Stimulated activated CD4-positive, alpha-beta T cell treated with anti-CD3 and anti-CD28 coated beads, TNF-alpha, amount 100 ng/mL, for 1 hour (primary cell): ENCODE measurements at regions not wholly inside any gene's neighbourhood (a gene's known extent, or its start where the extent isn't known, plus 50 kb on each side); places are given as distances from the start of the nearest gene placed in this dataset.
"Not testable (repeated sequence)": the region's sequence is repeated elsewhere in the genome, so short reads cannot be mapped to it uniquely, and the experiment has no call there.

Experiments used
- DNase-seq, 3 donors: peaks; one replicate each; pipeline ENCODE4 v3.0.0-alpha.2; 2020; ENCODE audit warnings: low read depth in 3 of 3, low spot score in 1 of 3

DNA sequence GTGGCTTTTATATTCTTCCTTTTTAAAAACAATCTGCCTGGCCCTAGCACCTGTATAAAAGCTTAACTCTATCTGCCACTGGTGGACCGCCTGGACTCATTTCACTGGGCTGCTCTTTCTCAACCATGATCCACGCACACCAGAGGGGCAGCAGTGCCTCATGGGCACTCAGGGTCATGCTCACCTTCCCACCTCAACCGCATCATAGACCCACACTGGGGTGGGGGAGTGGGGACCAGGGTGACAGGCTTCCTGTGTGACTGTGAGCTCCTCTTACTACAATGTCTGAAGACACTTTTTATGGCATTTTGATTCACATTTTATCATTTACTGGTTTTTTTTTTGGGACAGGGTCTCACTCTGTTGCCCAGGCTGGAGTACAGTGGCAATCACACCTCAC is 4038.8 kb upstream of the TPTE start:
- DNase-seq, result not testable (repeated sequence)

GRCh38 chr21:6483645-6484044 is 4037.7 kb upstream of the TPTE start:
- DNase-seq, result not testable (repeated sequence)

GRCh38 chr21:6486821-6487220 is 4034.6 kb upstream of the TPTE start:
- not testable (repeated sequence) for DNase-seq

- DNase-seq, result not testable (repeated sequence)
Measured at GRCh38 chr21:6492691-6493090, 4028.7 kb upstream of the TPTE start.

DNA sequence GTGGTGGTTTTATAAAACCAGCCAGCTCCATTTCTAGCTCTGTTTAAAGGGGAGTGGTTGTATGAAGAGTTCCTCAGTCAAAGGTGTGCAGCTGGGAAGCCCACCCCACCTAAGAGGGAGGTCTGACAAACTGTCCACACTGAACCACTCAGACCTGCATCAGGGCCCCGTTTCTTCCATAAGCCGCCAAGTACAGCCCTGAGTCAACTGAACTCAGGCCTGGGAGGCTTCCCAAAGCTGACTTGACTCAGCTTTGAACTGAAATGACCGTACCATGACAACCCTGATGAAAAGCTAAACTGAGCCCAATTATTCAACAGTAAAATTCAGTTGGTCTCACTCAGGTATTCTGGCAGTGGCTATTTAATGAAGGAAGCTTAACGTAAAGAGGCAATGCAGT is 4027.4 kb upstream of the TPTE start:
- not testable (repeated sequence) for DNase-seq

GRCh38 chr21:6496356-6496755 is 4025.0 kb upstream of the TPTE start:
- DNase-seq, result not testable (repeated sequence)

GRCh38 chr21:6498716-6499115 is 4022.7 kb upstream of the TPTE start:
- DNase-seq, result not testable (repeated sequence)

GRCh38 chr21:6499128-6499826 is 4022.1 kb upstream of the TPTE start:
- peak in 2 of 3 donors; percentile 3 to 60 for DNase-seq

DNA sequence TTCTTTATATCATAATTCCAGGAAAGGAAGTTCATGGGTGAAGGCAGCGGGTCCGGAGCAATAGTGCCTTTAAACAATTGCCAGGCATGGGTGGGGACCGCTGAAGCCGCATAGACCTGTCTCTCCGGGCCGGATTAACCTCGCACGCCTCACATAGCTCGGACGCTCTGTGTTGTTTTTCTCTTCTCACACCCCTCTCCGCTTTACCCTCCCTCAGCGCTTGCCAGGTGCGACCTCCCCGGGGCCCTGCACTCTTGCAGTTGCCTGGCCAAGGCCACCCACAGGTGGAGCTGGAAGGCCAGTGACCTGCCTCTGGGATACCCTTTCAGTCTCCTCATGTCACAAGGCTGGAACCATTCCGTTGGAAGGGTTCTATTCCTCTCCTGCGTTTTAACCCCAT is 4021.5 kb upstream of the TPTE start:
- not testable (repeated sequence) for DNase-seq

- not testable (repeated sequence) for DNase-seq
Measured at GRCh38 chr21:6500681-6501080, 4020.7 kb upstream of the TPTE start.

DNA sequence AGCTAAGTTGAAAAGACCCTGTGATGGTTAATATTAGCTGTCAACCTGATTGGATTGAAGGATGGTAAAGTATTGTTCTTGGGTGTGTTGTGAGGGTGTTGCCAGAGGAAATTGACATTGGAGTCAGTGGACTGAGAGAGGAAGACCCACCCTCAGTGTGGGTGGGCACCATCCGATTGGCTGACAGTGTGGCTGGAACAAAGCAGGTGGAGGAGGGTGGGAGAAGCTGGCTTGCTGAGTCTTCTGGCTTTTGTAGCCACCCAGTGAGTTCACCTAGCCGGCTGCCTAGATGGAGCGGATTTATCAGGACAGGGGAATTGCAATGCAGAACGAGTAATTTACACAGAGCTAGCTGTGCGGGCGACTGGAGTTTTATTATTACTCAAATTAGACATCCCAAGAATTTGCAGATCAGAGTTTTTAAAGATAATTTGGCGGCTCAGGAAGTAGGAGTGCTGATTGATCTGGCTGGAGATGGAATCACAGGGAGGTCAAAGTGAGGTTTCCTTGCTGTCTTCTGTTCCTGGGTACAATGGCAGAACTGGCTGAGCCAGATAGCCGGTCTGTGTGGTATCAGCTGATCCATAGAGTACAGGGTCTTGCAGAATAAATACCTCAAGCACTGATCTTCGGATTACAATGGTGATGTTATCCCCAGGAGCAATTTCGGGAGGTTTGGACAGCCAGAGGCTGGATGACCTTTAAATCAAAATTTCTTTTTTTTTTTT is 4015.1 kb upstream of the TPTE start:
- DNase-seq, result not testable (repeated sequence)

DNA sequence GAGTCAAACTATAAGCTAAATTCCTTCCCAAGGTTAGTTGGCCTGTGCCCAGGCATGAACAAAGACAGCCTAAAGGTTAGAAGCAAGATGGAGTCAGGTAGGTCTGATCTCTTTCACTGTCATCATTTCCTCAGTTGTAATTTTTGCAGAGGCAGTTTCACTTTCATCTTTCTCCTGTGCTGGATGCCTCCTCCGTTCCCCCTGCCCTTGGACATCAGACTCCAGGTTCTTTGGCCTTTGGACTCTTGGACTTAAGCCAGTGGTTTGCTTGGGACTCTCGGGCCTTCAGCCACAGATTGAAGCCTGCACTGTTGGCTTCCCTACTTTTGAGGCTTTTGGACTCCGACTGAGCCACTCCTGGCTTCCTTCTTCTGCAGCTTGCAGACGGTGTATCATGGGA is 4013.8 kb upstream of the TPTE start:
- DNase-seq, result not testable (repeated sequence)

GRCh38 chr21:6521777-6522176 is 3999.6 kb upstream of the TPTE start:
- not testable (repeated sequence) for DNase-seq

GRCh38 chr21:6526213-6526612 is 3995.2 kb upstream of the TPTE start:
- not testable (repeated sequence) for DNase-seq

DNA sequence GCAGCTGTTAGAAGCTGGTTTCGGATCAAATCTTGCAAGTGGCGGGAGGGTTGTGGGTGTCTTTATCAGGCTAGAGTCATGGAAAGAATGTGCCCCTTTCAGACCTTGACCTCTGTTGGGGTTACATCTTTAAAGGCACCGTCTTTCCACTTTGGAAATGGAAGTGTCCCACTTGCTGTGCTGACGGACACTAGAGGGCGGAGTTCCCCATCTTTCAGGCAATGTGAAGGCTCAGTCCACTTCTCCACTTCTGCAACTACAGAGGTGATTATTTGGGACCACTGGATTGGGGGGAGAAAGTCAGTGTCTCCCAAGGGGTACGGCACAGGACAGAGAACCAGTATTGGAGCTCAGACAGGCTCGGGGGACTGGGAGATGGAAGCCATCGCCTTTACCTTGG is 3990.7 kb upstream of the TPTE start:
- not testable (repeated sequence) for DNase-seq

- DNase-seq, result not testable (repeated sequence)
Measured at GRCh38 chr21:6533261-6533660, 3988.1 kb upstream of the TPTE start.

- not testable (repeated sequence) for DNase-seq
Measured at GRCh38 chr21:6538320-6538719, 3983.1 kb upstream of the TPTE start.

DNA sequence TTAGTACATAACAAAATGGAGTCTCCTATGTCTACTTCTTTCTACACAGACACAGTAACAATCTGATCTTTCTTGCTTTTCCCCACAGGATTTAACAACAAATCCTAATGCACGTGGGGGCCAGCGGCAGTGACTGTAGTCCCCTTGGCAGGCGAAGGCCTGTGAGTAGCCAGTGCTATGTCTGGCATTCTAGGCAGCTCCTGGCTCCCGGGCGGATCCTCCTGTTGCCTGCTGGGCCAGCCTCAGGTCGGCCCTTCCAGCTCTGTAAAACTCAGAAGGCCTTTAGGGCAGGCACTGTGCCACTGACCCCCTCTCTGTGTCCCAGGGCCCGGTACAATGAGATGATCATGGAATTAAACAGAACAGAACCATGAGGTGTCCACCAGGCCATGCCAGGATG is 3981.7 kb upstream of the TPTE start:
- not testable (repeated sequence) for DNase-seq

- DNase-seq, result not testable (repeated sequence)
Measured at GRCh38 chr21:6541036-6541435, 3980.3 kb upstream of the TPTE start.

GRCh38 chr21:6545288-6545687 is 3976.1 kb upstream of the TPTE start:
- not testable (repeated sequence) for DNase-seq

GRCh38 chr21:6551045-6551444 is 3970.3 kb upstream of the TPTE start:
- not testable (repeated sequence) for DNase-seq
